Kidney (tissue), 13 donors: ENCODE measurements at regions not wholly inside any gene's neighbourhood (a gene's known extent, or its start where the extent isn't known, plus 50 kb on each side); places are given as distances from the start of the nearest gene placed in this dataset.

Experiments used
- DNase-seq, 5 donors: peaks; one replicate each; pipeline ENCODE4 v3.0.0-alpha.2; 2013 to 2020
- FAIRE-seq: peaks from 2 replicates; lab custom pipeline; 2012; peaks lifted over from hg19 to GRCh38; lab: Jason Lieb, UNC
- H3K27ac ChIP-seq, 2 donors: one replicate each; pipeline ENCODE4 v1.7.0; 2013; ENCODE audit warnings: low read depth in 2 of 2, low read length in 2 of 2, inconsistent platforms in 1 of 2
- H3K27me3 ChIP-seq: one replicate; pipeline ENCODE4 v1.7.1; 2013; ENCODE audit warnings: low read length, inconsistent platforms; ENCODE audit not compliant: control insufficient read depth, insufficient read depth
- H3K36me3 ChIP-seq, 3 donors: one replicate each; pipeline versions ENCODE4 v1.7.0 to v1.7.1; 2013; ENCODE audit warnings: low read length in 3 of 3, control low read depth in 1 of 3, inconsistent platforms in 1 of 3; ENCODE audit not compliant: insufficient read depth in 3 of 3, control insufficient read depth in 2 of 3
- H3K4me1 ChIP-seq, 3 donors: one replicate each; pipeline versions ENCODE4 v1.7.0 to v1.7.1; 2013; ENCODE audit warnings: low read length in 3 of 3, inconsistent platforms in 1 of 3, low read depth in 1 of 3; ENCODE audit not compliant: control insufficient read depth in 2 of 3, insufficient read depth in 2 of 3
- H3K4me3 ChIP-seq, 3 donors: one replicate each; pipeline versions ENCODE4 v1.7.0 to v1.8.1; 2013; ENCODE audit warnings: low read length in 3 of 3, control low read depth in 1 of 3, inconsistent platforms in 1 of 3
- H3K9ac ChIP-seq, 3 donors: one replicate each; pipeline versions ENCODE4 v1.7.0 to v1.7.1; 2013; ENCODE audit warnings: low read length in 3 of 3, control low read depth in 1 of 3, inconsistent platforms in 1 of 3
- H3K9me3 ChIP-seq, 3 donors: one replicate each; pipeline versions ENCODE4 v1.7.0 to v1.7.1; 2013; ENCODE audit warnings: low read length in 3 of 3, control low read depth in 1 of 3, inconsistent platforms in 1 of 3; ENCODE audit not compliant: control insufficient read depth in 2 of 3, insufficient read depth in 1 of 3
- intact Hi-C: fragments of 100-400 bp; cut with DNase I; formaldehyde crosslinking; loops from one replicate; pipeline ENCODE4 v1.11.1; 2022
- TF ChIP-seq, protein P1 (sequence below): IDR thresholded peaks from 3 replicates; pipeline ENCODE4 v1.5.1; 2012; ENCODE audit warnings: mild to moderate bottlenecking, moderate library complexity, borderline replicate concordance; ENCODE audit not compliant: insufficient read depth; ENCODE audit errors: extremely low read depth
- donor health status: control.
- donor health status: control.
- donor health status: control.
- donor health status: control.
- donor health status: control.
- donor health status: DM: yes; HTN: yes; CAD: no.
- donor health status: Normal renal cell carcinoma (clear cell type).

DNA sequence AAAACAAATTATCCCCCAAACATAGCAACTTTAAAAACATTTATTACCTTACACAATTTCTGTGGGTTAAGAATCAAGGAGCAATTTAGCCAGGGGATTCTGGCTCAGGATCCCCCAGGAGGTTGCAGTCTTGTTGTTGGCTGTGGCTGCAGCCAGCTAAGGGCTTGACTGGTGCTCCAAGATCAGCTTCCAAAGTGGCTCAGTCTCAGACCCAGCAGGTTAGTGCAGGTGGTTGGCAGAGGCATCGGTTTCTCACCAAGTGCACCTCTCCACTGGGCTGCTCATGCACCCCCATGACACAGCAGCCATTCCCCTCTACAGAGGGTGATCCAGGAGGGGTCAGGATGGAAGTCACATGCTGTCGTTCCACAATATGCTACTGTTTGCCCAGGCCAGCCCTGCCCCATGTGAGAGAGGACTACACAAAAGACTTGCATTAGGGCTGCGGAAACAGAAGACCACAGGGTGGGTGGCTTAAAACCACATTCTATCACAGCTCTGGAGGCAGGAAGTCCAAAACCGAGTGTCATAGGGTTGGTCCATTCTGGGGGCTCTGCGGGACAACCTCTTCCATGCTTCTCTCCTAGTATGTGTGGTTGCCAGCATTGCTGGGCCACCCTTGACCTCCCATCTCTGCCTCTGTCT, 125.8 kb downstream of the C6orf118 start:
- Histone ChIP-seq H3K36me3 (no peaks in the 10 kb centered on the region), H3K9me3 (no peaks in the 10 kb centered on the region), H3K27ac (no peak overlapping the region), H3K4me1 (no peaks in the 10 kb centered on the region), H3K9ac (no peak overlapping the region), H3K27me3 (no peaks in the 10 kb centered on the region), H3K4me3 (no peak overlapping the region)
- DNase-seq = no peak
- TF ChIP-seq, protein P1, sequence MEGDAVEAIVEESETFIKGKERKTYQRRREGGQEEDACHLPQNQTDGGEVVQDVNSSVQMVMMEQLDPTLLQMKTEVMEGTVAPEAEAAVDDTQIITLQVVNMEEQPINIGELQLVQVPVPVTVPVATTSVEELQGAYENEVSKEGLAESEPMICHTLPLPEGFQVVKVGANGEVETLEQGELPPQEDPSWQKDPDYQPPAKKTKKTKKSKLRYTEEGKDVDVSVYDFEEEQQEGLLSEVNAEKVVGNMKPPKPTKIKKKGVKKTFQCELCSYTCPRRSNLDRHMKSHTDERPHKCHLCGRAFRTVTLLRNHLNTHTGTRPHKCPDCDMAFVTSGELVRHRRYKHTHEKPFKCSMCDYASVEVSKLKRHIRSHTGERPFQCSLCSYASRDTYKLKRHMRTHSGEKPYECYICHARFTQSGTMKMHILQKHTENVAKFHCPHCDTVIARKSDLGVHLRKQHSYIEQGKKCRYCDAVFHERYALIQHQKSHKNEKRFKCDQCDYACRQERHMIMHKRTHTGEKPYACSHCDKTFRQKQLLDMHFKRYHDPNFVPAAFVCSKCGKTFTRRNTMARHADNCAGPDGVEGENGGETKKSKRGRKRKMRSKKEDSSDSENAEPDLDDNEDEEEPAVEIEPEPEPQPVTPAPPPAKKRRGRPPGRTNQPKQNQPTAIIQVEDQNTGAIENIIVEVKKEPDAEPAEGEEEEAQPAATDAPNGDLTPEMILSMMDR = no peak
- FAIRE-seq = no peak
- intact Hi-C loops = no loop called here

DNA sequence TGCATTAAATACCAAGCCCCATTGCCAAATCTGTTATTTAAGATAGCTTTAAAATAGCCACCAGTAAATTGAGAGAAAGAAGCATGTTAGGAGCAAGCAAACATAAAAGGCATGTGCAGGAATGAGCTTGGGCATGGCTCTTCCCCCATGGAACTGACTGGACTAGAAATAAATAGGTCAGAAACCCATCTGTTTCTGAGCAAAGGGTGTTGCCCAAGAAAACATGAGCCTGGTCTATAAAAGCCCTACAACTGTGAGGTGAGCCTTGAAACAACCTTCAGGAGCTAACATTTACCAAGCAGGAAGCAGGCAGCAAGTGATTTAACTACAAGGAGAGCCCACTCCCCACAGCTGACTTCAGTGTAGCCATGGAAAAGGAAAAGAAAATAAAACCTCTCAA, 126.3 kb downstream of the C6orf118 start:
- Histone ChIP-seq H3K9me3 (no peaks in the 10 kb centered on the region), H3K9ac (no peak overlapping the region), H3K27me3 (no peaks in the 10 kb centered on the region), H3K4me3 (no peak overlapping the region), H3K4me1 (no peaks in the 10 kb centered on the region), H3K27ac (no peak overlapping the region), H3K36me3 (no peaks in the 10 kb centered on the region)
- FAIRE-seq (no peak), DNase-seq (no peak)
- intact Hi-C loops = no loop called here
- TF ChIP-seq, protein P1 = no peak

DNA sequence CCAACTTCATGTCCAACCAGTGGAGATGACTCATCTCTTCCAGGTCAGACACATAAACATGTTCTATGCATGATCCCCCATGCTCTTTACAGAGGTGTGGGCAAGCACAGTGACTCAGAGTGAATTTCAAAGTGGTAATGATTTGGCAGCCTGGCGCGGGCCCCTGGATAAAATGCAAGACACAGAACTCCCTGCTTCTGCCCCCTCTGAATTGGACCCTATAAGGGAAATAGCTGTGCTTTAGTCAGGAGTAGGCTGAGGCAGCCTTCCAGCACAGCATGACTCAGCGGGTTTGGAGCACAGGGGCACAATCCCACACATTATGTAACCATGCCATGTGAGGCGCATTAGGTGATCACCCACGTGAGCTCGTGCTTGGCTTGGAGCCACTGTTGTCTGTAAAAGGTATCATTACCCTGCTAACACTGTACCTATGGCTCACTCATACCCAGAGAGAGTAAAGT, 127.4 kb downstream of the C6orf118 start:
- no peaks in the 10 kb centered on the region for H3K4me1 ChIP-seq
- TF ChIP-seq, protein P1 = no peak
- intact Hi-C loops = no loop called here
- no peaks in the 10 kb centered on the region for H3K36me3 ChIP-seq
- H3K4me3 ChIP-seq = no peak overlapping the region
- H3K9ac ChIP-seq = no peak overlapping the region
- no peak for FAIRE-seq
- no peak for DNase-seq
- H3K27me3 ChIP-seq = no peaks in the 10 kb centered on the region
- H3K27ac ChIP-seq = no peak overlapping the region
- no peaks in the 10 kb centered on the region for H3K9me3 ChIP-seq

DNA sequence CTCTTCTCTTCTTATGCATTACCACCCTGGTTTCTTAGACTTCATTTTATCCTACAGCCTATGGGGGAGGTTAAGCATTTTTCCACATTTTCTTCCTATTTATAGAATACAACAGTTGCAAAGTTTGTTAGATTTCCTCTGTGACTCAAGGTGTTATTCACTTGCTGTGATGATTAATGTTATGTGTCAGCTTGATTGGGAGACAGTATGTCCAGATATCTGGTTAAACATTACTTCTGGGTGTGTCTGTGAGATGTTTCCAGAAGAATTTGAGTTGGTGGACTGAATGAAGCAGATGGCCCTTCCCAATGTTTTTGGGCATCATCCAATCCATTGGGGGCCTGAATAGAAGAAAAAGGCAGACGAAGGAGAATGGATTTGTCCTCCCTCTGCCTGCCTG, 131.3 kb downstream of the C6orf118 start:
- no peak overlapping the region for H3K27ac ChIP-seq
- no peaks in the 10 kb centered on the region for H3K27me3 ChIP-seq
- intact Hi-C loops = no loop called here
- peaks cover 0 to 7% (median 6%) of the 10 kb centered on the region in 3 donors for H3K9me3 ChIP-seq
- no peak for FAIRE-seq
- no peak overlapping the region for H3K4me3 ChIP-seq
- no peak overlapping the region for H3K9ac ChIP-seq
- TF ChIP-seq, protein P1 = no peak
- H3K36me3 ChIP-seq = no peaks in the 10 kb centered on the region
- no peak for DNase-seq
- H3K4me1 ChIP-seq = no peaks in the 10 kb centered on the region
